GM21515 (cell line): ENCODE measurements at regions not wholly inside any gene's neighbourhood (a gene's known extent, or its start where the extent isn't known, plus 50 kb on each side); places are given as distances from the start of the nearest gene placed in this dataset.

ENCODE experiments used
- ATAC-seq: cut with Tn5 transposase; IDR thresholded peaks from one replicate; pipeline ENCODE4 v1.9.1; 2021; ENCODE audit not compliant: unreplicated experiment

DNA sequence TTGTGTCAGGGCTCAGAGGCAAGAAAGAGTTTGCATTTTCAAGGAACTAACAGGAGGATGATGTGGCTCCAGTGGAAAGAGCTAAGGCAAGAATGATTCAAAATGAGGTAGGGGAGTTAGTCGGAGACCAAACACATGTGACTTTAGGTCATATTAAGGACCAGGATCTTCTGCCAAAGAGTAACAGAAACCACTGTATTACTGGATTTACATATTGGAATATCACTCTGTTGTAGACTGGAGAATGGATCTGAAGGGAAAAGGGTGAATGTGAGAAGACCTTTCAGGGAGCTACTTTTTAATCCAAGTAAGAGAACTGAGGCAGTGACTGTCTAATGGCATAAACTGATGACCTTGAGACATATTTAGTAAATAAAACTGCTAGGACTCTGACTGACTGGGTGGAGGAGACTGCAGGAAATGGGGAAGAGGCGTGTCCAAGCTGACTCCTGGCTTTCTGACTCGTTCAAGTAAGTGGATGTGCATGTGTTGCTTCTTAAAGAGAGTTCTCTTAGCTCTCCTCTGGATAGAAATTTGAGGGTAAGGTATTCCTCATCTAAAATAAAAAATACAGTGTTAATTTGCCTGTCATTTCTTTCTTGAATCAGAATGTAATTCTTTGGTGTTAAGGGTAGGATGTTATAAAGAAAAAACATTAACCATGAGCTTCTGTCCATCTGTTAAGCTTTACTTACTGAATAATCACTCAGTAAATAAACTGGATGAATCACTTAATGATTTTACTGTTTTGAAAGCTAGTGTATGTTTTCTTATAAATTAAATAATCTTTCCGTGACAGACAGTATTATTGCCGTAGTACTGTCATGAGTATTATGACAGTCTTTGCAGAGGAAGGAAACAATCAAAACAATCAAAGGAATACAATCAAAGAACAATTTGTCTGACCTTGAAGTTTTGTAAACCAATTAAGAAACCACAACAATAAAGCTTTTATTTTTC is 58.3 kb upstream of the CFAP20DC start:
- ATAC-seq: no peak

DNA sequence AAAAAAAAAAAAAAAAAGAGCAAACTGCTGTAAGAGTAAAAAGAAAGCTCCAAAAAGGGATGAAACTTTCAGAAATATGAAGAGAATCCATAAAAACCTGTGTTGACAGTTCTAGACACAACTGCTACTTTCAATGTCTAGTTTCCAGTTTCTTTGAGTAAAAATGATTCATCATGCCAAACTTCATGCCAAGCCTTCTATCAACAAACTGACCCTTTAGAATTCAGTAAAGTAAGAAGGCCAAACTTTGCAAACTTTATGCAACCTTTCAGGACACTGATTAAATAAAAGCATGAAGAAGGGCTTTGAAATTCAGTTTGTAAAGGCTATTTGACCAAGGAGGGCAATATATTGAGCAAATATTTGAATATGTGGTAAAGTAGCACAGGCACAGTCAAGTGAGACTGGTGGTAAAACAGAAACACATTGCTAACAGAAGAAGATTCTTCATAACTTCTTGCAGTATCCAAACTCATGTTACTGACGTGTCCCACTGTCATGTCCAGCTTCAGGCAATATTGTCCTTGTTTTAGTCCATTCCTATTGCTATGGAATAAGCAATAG is 56.3 kb upstream of the CFAP20DC start:
- no peak for ATAC-seq

DNA sequence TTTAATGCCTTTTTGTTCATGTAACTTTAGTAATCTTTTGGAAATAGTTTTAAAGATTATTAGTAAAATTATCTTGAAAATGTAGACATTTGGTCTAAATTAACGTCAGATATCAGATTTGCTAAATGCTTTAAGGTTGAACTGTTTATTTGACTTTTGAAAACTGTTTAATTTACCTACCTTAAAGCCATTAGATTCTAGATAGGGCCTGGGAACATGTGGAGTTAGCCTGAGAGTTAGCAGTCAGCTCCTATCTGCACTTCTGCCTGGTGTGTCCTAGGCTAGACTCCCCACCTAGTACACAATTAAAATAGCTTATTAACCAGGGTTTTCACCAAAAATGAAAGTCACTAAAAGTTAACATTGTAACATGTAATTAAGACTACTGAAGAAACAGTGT is 53.7 kb upstream of the CFAP20DC start:
- no peak for ATAC-seq

DNA sequence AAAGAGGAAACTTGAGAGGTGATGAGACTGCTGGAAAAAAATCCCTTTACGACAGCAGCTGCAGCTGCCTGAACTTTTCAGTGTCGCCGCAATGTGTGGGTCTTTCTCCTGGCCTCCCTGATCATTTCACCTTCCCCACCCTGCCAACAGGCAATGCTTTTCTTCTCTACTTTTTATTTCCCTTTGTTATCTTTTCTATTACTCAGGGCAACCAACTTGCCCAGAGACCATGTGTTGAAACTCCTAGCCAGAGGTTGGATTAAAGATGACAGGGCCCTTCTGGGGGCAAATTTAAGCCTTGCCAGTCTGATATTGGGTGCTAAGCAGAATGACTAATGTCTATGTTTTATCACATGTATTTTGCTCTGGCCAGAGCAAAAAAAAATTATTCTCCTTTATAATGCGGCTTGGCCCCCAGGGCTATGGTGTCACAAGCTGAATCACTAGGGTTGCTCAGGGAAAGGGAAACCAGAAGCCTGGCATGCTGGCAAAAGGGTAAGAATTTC is 51.5 kb upstream of the CFAP20DC start:
- no peak for ATAC-seq
